GOT3 (cell line): ENCODE measurements at regions not wholly inside any gene's neighbourhood (a gene's known extent, or its start where the extent isn't known, plus 50 kb on each side); places are given as distances from the start of the nearest gene placed in this dataset.
A peak's percentile ranks its signal among the peaks of the same experiment; 100 is the strongest.

Experiments used
- DNase-seq: peaks from one replicate; lab custom pipeline; 2025; ENCODE audit warnings: mixed read lengths; lab: John Stamatoyannopoulos, UW

DNA sequence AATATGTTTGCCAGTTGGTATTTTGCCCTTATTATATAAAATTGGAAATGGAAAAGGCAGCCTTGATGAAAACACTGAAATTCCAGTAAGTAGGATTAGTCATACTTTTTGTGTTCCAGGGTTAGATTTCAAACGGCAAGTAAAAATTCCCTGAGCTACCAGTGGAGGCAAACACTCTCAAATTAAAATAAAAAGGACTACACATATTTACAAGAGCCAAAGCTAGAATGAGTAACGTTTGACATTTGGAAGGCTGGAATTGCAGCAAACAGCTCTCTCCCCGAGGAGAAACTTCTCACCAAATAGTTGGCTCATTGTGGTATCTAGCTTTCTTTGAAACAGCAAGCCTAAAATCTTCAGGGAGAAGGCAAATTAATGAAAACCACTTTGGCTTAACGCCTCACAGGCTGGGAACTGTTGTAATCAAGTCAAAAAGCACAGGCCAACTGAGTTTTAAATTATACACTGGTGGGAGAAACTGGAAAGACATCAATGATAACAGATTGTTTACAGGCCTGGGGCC, 288.4 kb downstream of the SNX13 start:
- peak; percentile 9 for DNase-seq

DNA sequence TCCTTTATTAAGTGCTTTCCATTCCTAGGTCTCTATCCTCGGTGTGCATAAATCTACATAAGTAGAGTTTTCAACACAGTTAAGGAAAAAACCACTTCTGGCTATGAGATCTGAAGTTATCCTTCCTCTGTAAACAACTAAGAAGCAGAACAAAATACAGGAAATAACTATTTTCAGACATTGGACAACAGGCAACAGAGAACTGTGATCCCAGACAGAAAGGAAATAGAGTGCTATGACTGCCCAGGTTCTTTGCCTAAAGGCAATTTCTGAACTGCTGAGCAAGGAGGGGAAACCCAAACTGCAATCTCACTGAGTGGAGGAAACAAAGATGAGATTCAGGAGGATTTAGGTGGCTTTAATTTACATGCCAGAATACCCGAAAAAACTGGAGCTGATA, 285.4 kb downstream of the SNX13 start:
- no peak for DNase-seq

DNA sequence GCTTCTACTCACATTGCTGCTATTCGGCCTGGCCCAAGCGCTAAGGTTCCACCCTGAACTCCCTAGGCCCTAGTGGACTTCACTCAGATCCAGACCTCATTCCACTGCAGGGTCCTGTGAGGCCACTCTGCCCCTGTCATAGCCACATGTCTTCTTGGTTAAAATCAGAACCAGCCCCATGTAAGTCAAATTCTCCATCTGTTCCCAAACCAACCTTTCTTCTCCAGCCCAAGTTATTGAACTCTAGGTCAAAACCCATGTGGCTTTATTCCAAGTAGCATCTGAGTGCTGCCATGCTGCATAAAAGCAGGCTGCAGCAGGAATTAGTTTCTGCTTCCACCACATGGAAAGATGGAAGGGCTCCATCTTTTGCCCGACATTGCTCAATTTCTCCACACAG, 281.2 kb downstream of the SNX13 start:
- no peak for DNase-seq

DNA sequence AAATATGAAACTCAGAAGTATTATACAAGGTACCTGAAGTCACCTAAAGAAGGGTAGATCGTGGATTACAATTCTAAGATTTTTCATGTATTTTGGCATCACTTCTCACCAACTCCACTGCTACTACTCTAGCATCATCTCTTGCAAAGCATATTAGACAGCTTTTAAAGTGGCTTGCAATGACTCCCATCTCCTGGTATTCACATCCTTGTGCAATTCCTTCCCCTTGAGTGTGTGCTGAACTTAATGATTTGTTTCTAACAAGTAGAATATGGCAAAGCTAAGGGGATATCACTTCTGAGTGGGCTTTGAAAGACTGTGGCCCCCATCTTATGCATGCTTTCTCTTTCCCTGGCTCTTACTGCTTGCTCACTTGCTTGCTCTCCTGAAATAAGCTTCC, 280.2 kb downstream of the SNX13 start:
- DNase-seq = no peak

DNA sequence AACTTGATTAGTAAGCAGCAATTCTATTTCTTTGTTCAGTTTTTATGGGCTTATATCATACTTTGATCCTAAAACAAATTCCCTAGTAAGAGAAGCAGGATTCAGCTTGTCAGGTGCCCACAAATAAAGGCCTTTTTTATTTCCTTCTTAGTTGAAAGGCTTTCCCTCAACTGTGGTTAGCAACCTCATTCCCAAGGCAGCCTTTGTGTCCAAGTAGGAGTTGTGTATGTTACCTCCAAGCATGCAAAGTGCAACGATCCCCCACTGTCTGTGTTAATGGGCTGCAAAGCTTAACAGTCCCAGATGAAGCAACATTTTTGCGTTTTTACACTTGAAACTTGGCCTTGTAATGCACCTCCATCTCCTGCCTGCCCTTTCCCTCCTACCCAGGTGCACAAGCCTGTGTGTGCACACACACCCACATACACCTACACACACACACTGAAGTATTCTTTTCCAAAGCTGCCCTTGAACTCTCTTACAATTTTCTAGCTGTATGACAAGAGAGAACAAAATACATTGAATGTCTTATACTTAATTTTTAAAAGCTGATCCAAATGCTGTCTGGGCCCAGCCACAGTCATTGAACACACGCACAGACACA, 278.2 kb downstream of the SNX13 start:
- DNase-seq = no peak

DNA sequence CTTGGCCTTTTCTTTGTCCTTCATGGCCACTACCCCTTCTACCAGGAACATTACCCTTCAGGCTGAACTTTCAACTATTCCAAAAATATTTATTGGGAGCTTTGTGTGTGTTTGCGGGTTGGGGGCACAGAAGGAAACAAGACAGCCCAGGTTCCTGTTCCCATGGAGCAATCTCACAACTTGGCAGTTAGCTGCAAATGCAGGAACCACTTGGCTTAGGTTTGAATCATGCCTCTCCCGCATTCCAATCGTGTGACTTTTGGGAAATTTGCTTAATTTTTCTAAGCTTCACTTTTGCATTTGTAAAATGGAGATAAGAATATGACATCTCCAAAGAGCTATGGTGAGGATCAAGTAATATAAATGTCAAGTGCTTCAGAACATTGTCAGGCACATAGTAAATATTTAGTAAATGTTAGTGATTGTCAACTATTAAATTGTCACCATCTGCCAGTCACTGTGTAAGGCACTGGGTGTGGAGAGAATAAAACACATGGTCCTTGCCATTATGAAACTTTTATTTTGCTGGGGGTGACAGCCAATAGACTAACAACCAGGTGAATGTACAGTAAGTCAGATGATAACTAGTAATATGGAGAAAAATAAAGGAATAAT, 277.1 kb downstream of the SNX13 start:
- no peak for DNase-seq

DNA sequence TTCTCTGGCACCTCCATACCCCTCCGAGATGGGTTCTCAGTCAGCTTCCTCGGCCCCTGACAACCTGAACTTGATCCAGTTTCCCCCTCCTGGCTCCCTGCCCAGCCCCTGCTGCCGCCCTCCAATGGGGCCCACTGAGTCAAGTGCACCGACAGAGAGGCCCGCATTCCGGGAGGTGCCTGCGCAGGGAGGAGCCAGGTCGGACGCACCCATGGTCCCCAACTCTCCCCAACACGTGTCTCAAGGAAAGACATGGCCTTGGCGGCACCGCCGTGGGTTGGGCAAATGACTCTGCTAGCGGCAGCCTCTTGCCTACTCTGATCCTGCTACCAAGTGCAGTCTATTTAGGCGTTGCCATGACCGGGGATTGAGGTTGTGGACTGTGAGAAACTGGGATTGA, 275.3 kb downstream of the SNX13 start:
- no peak for DNase-seq

DNA sequence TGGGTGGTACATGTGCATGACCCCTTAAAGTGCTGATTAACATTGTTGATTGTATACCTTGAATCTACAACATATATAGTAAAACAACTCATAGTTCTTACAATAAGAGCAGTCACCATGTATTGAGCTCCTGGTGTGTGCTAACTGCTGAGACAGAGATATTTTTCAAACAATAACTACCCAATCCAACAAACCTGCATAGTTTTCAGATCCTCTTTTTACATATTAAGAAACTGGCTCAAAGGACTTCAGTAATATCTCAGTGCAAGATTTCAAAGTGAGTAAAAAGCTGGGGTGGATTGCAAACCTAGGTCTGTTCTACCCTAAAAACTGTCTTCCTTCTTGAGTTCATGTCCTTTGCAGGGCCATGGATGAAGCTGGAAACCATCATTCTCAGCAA, 272.2 kb downstream of the SNX13 start:
- no peak for DNase-seq

DNA sequence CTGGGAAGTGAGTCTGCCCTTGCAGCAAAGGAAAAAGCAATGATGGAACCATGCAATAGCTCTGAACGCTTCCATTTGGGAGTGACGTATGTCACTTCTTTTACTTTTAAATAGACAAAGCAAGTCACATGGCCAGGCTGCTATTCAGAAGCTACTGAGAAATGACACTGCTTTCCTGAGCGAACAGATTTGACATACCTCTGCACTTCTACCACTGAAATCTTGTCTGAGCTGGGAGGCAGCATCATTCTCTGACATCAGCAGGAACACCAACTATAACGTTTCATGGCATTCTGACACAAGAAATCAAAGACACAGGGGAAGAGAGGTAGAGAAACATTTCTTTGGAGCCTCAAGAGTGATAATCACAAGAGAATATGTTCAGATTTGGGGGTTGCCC, 271.1 kb downstream of the SNX13 start:
- no peak for DNase-seq

DNA sequence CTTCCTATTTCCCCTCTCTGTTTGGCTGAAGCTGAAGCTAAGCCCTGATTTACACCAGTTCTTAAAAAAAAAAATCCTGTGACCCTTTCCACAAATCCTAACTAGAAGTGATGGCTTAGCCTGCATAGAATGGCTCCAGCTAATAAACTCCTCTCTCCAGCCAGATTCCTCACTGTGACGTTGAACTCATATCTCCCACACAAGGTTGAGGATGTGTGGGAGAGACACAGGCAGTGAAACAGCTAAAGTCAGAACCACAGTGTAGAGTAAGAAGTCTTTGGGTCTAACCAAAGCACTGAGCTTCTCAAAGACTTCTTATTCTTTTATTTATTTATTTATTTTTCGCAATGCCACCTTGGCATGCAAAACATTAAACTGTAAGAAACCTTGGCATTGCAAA, 268.3 kb downstream of the SNX13 start:
- DNase-seq = no peak

DNA sequence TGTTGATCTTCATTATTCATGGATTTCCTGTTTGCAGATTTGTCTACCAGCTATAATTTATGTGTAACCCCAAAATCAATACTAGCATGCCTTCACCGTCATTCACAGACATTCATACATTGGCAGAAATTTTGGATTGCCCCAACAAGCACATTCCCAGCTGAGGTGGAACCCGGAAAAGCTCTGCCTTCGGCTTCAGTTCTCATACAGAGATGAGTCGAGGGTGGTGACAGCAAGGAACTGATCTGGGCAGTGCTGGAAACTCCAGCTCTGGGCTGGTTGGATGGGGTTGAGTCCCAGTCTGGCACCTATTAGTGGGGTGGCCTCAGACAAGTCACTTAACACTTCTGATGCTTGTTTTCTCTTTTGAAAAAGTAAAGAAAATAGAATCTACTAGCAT, 267.5 kb downstream of the SNX13 start:
- DNase-seq = no peak

DNA sequence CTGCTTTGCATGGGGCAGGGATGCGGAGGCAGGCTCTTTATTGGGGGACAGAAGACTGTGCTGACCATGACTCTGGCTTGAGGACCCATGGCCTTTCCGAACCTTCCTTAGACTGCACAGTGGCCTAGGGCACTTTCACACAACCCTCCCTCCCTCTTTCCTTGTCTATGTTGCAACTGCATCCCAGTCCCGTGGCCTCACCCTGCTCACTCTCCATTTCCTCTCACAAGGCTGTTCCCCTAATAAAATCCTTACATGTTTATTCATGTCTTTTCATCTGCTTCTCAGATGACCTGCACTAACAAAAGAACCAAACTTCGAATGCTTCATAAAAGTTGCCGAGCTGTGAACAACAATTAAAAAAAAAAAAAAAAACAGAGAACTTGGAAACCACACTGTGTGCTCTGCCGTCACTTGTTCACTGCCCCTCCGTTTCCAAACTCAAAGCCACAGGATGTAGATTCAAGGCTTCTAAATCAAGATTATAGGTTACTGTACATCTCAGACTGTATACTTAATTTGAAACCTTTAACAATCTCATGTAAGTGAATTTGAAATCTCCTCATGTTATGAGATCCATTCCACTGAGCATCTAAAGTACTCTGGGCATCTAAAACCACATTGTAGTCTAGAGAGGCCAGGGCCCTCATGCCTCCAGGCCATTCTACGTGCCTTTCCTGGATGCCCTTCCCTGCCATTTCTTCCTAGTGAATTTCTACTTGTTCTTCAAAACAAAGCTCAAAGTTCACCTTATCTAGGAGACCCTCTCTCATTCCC, 265.9 kb downstream of the SNX13 start:
- DNase-seq = no peak

DNA sequence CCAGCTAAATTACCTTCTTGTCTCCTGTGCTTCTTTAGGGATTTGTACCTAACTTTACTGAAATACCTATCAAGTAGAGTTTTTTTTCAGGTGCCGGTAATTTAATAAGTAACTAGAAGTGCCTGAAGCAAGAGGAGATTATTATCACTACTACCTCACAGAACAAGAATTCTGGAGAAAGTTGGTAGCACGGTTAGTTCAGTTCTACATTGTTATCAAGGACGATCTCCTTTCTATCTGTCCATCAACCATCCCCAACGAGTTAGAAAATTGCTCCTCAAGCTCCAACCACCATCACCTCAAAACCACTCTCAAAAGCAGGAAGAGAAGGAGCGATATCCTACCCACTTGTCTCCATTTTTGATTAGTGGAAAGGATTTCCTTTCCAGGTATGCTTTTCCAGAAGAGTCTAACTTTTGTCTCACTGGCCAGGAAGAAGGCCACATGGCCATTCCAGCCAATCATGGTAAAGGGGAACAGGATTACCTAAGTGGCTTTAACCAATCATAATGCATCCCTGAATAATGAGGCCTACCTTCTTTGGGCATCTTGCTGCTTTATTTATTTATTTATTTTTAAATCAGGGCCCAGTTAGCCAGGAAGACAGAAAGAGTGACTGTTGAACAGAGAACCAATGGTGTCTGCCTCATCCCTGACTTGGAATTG, 265.2 kb downstream of the SNX13 start:
- DNase-seq = no peak

DNA sequence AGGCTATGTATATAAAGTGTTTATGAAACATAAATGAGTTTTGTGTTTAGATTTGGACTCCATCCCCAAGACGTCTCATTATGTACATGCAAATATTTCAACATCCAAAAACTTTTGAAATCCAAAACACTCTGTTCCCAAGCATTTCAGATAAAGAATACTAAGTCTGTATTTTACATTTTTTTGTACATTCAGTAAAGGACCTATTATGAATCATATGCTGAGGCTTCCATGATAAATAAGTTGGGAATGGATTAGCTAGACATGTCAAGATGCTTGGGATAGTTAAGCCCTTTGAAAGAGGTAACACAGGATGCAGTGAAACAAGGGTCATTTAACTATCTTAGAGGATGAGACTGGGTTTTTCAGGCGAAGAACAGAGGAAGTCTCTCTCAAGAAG, 262.9 kb downstream of the SNX13 start:
- no peak for DNase-seq

DNA sequence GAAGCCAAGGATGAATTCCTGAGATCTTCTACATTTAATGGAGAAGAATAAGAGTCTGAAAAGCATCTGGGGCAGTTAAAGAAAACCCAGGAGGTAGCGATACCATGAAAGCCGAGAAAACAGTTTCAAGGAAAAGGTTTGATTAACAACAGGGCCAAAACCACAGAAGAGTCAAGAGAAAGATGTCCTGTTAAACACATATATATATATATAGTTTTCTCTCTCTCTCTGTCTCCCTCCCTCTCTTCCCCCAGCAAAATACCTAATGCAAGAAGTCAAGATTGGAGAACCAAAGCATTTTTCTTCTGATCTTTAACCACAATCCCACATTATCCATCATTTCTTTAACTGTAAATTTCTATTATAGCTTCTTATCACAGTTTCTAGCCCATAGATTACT, 261.4 kb downstream of the SNX13 start:
- DNase-seq = no peak

DNA sequence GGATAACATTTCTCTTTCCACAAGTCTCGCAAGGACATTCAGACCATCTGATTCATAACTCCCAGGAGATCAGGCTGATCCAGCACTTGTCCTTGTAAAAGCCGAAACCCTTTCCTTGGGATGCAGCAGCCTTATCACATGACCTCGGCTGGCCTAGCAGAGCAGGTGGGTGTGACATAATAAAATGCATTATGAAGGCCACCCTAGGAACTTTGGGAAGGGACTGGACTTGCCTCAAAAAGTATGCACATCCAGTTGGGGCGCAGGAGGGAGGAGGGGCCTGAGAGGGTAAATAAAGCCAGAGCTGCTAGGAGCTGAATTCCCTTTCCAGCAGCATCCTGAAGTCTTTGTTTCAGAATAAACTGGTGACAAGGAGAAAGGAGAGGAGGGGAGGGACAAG, 260.8 kb downstream of the SNX13 start:
- no peak for DNase-seq

DNA sequence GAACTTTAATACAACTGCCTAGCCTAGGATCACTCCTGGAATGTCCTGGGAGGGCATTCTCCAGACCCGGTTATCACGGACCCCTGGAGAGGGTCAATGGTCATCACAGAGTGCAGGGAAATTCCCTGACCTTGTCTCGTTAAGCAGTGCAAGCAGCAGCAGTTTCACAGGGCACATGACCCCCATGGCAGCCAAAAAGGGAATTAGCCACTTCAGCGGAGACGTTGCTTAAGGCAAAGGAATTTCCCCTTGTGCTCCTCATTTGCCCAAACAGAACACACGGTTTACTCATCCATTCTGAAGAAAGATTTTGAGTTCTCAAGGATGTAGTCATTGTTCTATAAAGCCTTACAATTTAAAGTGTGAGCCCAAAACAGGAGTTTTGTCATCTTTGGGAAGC, 260.3 kb downstream of the SNX13 start:
- DNase-seq = peak; percentile 34

DNA sequence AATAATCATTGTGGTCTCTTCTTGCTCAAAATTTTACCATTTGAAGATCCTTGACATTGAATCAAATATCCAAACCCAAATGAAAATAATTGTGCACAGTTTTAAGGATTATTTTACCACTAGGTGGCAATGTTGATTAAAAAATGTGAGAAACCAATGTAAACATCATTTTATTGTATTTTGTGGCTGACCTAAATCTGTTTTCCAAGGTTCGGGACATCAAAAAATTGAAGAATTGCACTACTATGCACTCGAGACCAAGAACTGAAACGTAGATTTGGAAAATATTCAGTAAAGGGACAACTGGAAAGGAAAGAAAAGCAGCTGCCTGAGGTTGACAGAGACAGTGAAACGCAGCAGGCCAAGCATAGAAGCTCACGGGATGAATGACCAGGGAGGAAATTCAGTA, 259.3 kb downstream of the SNX13 start:
- DNase-seq = no peak

DNA sequence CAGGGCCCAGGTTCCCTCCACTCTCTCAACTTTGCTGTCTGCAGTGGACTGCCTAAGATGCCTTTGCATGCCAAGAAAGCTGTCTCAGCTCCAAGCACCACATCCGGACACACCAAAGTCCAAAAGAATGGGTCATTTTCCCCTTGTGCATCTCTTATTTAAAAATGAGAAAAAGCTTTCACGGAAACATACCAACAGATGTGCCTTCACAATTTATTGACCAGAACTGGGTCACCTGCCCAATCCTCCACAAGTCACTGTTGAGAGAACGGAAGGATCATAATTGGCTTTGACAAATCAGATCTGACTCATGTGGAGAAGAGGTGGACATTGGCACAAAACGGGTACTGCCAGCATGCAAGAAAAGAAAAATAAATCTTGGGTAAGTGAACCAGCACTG, 258.3 kb downstream of the SNX13 start:
- DNase-seq = no peak

DNA sequence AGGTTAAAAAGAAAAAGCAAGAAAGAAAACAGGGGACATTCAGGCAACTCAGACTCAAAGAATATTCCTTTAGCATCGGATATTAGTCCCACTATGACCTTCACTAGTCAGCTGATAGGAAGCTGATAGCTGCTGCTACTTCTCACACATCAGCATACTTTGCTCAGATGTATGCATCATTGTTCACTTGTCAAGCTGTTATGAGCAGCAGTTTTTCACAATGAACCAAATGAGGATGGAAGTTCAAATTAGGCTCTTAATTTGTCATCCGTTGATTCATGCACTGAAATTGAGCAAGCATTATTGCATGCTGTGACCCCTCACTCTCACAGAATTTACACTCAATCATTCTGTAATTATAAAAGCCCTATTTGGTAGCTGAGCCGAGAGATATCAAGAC, 257.7 kb downstream of the SNX13 start:
- no peak for DNase-seq

DNA sequence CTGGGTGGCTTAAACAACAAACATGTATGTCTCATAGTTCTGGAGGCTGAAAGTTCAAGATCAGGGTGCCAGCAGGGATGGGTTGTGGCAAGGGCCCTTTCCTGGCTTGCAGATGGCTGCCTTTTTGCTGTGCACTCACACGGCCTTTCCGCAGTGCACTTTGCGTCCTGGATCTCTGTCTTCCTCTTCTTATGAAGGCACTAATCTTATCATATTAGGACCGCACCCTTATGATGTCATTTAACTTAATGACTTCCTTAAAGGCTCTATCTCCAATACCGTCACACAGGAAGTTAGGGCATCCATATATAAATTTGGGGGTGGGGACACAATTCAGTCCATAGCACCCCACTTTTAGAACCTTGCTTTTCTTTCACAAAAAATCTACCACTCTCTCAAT, 255.2 kb downstream of the SNX13 start:
- no peak for DNase-seq

DNA sequence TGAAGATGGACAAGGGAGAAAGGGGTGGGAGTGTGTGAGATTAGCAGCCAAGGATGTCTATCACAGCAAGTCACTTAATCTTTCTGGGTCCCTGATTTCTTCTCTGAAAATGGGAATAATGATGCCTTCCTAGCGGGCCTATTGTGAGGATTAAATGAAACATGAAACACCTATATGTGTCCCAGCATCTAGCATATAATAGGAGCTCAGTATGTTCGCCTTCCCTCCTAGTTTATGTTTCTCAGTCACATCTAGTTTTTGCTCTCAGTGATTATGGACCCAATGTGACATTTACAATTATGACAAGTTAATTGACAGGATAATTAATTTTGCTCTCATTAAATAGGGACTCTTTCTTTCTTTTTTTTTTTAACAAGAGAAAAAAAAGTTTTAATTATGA, 252.9 kb downstream of the SNX13 start:
- no peak for DNase-seq

DNA sequence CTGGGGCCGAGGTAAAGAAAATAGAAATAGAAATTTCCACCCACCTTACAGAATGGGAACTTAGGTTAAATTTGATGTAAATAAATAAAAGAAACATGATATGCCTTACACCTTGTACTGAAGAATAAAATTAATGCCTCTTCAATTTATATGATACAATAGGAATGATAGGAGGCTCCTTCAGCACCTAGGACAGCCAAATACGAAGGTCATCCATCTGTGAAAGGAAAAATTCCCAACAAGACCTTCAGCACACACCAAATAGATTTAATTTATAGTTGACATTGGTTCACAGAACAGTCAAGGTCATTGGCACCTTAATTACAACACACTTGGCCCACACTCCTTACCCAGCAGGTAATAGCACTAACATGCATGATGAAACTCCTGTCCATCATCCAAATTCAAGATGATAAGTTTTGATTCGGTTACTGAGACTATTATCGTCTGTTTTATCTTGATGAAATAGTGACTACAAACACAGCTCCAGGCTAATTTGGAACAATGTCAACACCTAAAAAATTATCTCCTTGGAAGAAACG, 250.9 kb downstream of the SNX13 start:
- DNase-seq = no peak
